ENCODE measurements at regions not wholly inside any gene's neighbourhood (a gene's known extent, or its start where the extent isn't known, plus 50 kb on each side); places are given as distances from the start of the nearest gene placed in this dataset.

GRCh38 chr19:28019371-28019770, 1193.6 kb downstream of the UQCRFS1 start:
- intact Hi-C loops (cut with DNase I) = no loop called here
- Histone ChIP-seq H3K27ac (no peak overlapping the region), H3K27me3 (peaks cover 0 to 9% of the 10 kb centered on the region in 2 donors), H3K4me3 (no peak overlapping the region), H3K4me1 (no peaks in the 10 kb centered on the region), H3K9me3 (no peaks in the 10 kb centered on the region), H3K36me3 (no peaks in the 10 kb centered on the region)
- DNase-seq (no peak), ATAC-seq (no peak)
- TF ChIP-seq CTCF (IDR thresholded peaks at IDR 0.05) = no peak

- ATAC-seq = no peak
- intact Hi-C loops (cut with DNase I) = no loop called here
- TF ChIP-seq CTCF (IDR thresholded peaks at IDR 0.05) = no peak
- no peak overlapping the region for H3K4me3 ChIP-seq
- H3K27me3 ChIP-seq = peaks cover 0 to 9% of the 10 kb centered on the region in 2 donors
- H3K4me1 ChIP-seq = no peaks in the 10 kb centered on the region
- no peaks in the 10 kb centered on the region for H3K36me3 ChIP-seq
- H3K27ac ChIP-seq = no peak overlapping the region
- no peaks in the 10 kb centered on the region for H3K9me3 ChIP-seq
- DNase-seq = no peak
These were observed 1194.5 kb downstream of the UQCRFS1 start for GRCh38 chr19:28018499-28018898.

GRCh38 chr19:28014615-28015405, 1198.1 kb downstream of the UQCRFS1 start:
- Histone ChIP-seq H3K27ac (no peak overlapping the region), H3K36me3 (no peaks in the 10 kb centered on the region), H3K4me1 (no peaks in the 10 kb centered on the region), H3K4me3 (no peak overlapping the region), H3K27me3 (no peaks in the 10 kb centered on the region), H3K9me3 (no peaks in the 10 kb centered on the region)
- ATAC-seq (no peak), DNase-seq (no peak)
- intact Hi-C loops (cut with DNase I) = no loop called here
- TF ChIP-seq CTCF (IDR thresholded peaks at IDR 0.05) = no peak

GRCh38 chr19:28012361-28012760, 1200.6 kb downstream of the UQCRFS1 start:
- no peak for TF ChIP-seq CTCF (IDR thresholded peaks at IDR 0.05)
- Histone ChIP-seq H3K36me3 (no peaks in the 10 kb centered on the region), H3K4me3 (no peak overlapping the region), H3K27ac (no peak overlapping the region), H3K4me1 (no peaks in the 10 kb centered on the region), H3K9me3 (no peaks in the 10 kb centered on the region), H3K27me3 (no peaks in the 10 kb centered on the region)
- ATAC-seq (no peak), DNase-seq (no peak)
- intact Hi-C loops (cut with DNase I) = no loop called here

GRCh38 chr19:28010656-28011055, 1202.3 kb downstream of the UQCRFS1 start:
- H3K4me3 ChIP-seq = no peak overlapping the region

More at GRCh38 chr19:28010656-28011055, 1202.3 kb downstream of the UQCRFS1 start:
- no peak for DNase-seq
- no peak for ATAC-seq
- intact Hi-C loops (cut with DNase I) = no loop called here
- H3K9me3 ChIP-seq = no peaks in the 10 kb centered on the region
- no peaks in the 10 kb centered on the region for H3K27me3 ChIP-seq
- no peaks in the 10 kb centered on the region for H3K36me3 ChIP-seq
- H3K27ac ChIP-seq = no peak overlapping the region
- TF ChIP-seq CTCF (IDR thresholded peaks at IDR 0.05) = no peak
- H3K4me1 ChIP-seq = no peaks in the 10 kb centered on the region

Measured in left lung (tissue), 4 donors.